ENCODE measurements at regions not wholly inside any gene's neighbourhood (a gene's known extent, or its start where the extent isn't known, plus 50 kb on each side); places are given as distances from the start of the nearest gene placed in this dataset.

- ChIA-PET RAD21 (ENCODE audit: unreplicated experiment) (interaction anchor here (0.9 to 2.5 kb wide), 5 partner anchors 39 to 237 kb away, joined by 3 to 24 read pairs (median 7); partner anchors contain the start of gene NEK1), SMC1A (ENCODE audit: uncharacterized antibody, unreplicated experiment) (interaction anchor here (0.6 to 2.7 kb wide), 18 partner anchors 10 to 906 kb away, joined by 3 to 24 read pairs (median 3); partner anchors contain the start of genes CLCN3 and NEK1), POLR2A (no interaction called here), CTCF (interaction anchor here (0.6 to 3.9 kb wide), 41 partner anchors 8 to 1104 kb away, joined by 3 to 44 read pairs (median 4); partner anchors contain the start of genes CLCN3 and NEK1)
- no peak overlapping the region for H2AFZ ChIP-seq (ENCODE audit: control insufficient read depth, low read depth, low read length)
- in situ Hi-C loops (cut with MboI): loop anchor here (5.0 kb wide), 1 partner anchor 242 kb away; no protein-coding TSS in a partner anchor
- peak; percentile 8 for DNase-seq (ENCODE audit: low read depth, low spot score)
- no peak overlapping the region for H3K4me2 ChIP-seq (ENCODE audit: control insufficient read depth, insufficient read depth)
- H3K9me3 ChIP-seq (replicated peaks; ENCODE audit: control insufficient read depth, insufficient read depth, low read length): no peaks in the 10 kb centered on the region
- TF ChIP-seq NR2C2 (IDR thresholded peaks at IDR 0.05; ENCODE audit: borderline replicate concordance, control insufficient read depth, insufficient read length, low read depth) (no peak), CTCF (IDR thresholded peaks at IDR 0.05 in 2 of 3, conservative IDR thresholded peaks at IDR 0.05 in 1 of 3; ENCODE audit: control insufficient read depth in 2 of 3, extremely low read depth in 1 of 3, insufficient read depth in 1 of 3, low read depth in 3 of 3, low read length in 3 of 3) (peak; percentile 66 to 76 (median 67)), JUNB (IDR thresholded peaks at IDR 0.05) (no peak), ZNF274 (IDR thresholded peaks at IDR 0.05; ENCODE audit: insufficient read depth, insufficient read length) (no peak), RUNX3 (IDR thresholded peaks at IDR 0.05; ENCODE audit: low read length) (peak; percentile 16; the same call in 1 of the 2 replicates), SMC3 (IDR thresholded peaks at IDR 0.05; ENCODE audit: borderline replicate concordance, low read length) (peak; percentile 89), RAD21 (IDR thresholded peaks at IDR 0.05; ENCODE audit: insufficient read depth, low read depth, low read length) (peak; percentile 74), CHD1 (IDR thresholded peaks at IDR 0.05; ENCODE audit: low read depth, low read length) (no peak), NRF1 (conservative IDR thresholded peaks at IDR 0.05; ENCODE audit: low read depth, low read length) (no peak)
- no peaks in the 10 kb centered on the region for H3K36me3 ChIP-seq (ENCODE audit: control insufficient read depth in 2 of 2, insufficient read depth in 2 of 2, low read length in 1 of 2)
- WGBS (ENCODE audit: insufficient coverage, insufficient replicate concordance, low lambda C conversion rate, missing lambda C conversion rate): 28% methylated on average over 6 of the region's 6 CpGs
- no TSS peak for BruUV-seq (replicated peaks)
- peak; percentile 77 for ATAC-seq
- intact Hi-C loops (cut with micrococcal nuclease; ENCODE audit: unreplicated experiment): loop anchor here (1.0 kb wide), 1 partner anchor 237 kb away; no protein-coding TSS in a partner anchor
- H3K27me3 ChIP-seq (replicated peaks in 1 of 2; ENCODE audit: control insufficient read depth in 2 of 2, insufficient read depth in 2 of 2, low read length in 1 of 2): no peaks in the 10 kb centered on the region
- no peak overlapping the region for H3K27ac ChIP-seq (ENCODE audit: control insufficient read depth, insufficient read depth)
- no peak for FAIRE-seq
- no peak overlapping the region; the same call in 1 of the 2 replicates for H3K9ac ChIP-seq (ENCODE audit: control insufficient read depth, insufficient read depth, low read length)
- H3K79me2 ChIP-seq (ENCODE audit: control insufficient read depth, insufficient read depth, low read length): no peaks in the 10 kb centered on the region
- H3K4me3 ChIP-seq: no peak overlapping the region
- H3K4me1 ChIP-seq (ENCODE audit: control insufficient read depth, insufficient read depth, low read length): no peaks in the 10 kb centered on the region
- no peaks in the 10 kb centered on the region for H4K20me1 ChIP-seq (ENCODE audit: control insufficient read depth, insufficient read depth)
Measured at GRCh38 chr4:169810325-169811323, 52.9 kb upstream of the HPF1 start.

Data from GM12878 (cell line).